ENCODE measurements at regions not wholly inside any gene's neighbourhood (a gene's known extent, or its start where the extent isn't known, plus 50 kb on each side); places are given as distances from the start of the nearest gene placed in this dataset.

DNA sequence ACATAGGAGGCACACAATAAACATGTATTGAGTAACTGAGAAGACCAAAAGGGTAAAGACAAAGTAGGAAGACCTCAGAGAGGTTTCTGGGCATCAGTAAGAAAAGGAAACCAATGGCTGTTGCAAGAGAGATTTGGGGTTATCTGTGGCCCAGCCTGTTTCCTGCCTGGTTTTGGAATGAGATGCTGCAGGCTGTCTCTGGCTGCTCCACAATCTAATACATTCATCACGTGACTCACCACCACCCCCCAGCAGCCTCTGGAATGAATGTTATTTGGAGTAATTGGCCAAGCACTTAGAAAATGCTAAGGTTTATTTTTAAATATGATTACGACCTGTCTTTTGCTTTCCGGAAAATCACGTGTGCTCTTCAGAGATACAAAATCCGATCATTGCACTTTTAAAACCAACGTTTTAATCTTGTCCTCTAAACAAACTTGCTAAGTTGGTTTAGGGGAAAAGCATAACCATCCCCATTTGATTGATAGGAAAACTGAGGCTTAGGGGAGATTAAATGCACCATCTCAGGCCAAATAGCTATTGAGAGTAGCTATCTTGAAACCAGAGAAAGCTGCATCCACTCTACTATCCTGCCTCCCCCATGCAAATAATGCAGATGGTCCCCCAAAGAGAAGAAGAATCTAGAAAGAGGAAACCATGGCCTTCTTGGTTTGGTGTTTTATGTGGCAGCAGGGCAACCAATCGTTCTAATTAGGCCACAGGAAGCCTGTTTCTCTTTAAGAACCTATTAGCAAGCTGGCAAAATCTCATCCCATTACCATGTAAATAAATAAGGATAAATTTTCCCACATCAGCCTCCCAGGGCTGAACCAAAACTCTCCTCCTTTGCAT is 151.8 kb upstream of the ADRA1B start:
- Histone ChIP-seq H3K4me3 (ENCODE audit: low read length in 2 of 2) (no peak overlapping the region), H3K27ac (ENCODE audit: low read length) (no peak overlapping the region), H3K27me3 (ENCODE audit: control insufficient read depth in 1 of 2, insufficient read depth in 2 of 2, low read length in 2 of 2) (no peaks in the 10 kb centered on the region), H3K9ac (ENCODE audit: low read length in 2 of 2) (no peak overlapping the region), H3K4me1 (ENCODE audit: control insufficient read depth, insufficient read depth, low read length) (no peaks in the 10 kb centered on the region), H3K9me3 (ENCODE audit: control insufficient read depth in 2 of 2, low read length in 2 of 2) (no peaks in the 10 kb centered on the region), H3K36me3 (ENCODE audit: control insufficient read depth in 2 of 2, insufficient read depth in 2 of 2, low read length in 2 of 2) (no peaks in the 10 kb centered on the region)

DNA sequence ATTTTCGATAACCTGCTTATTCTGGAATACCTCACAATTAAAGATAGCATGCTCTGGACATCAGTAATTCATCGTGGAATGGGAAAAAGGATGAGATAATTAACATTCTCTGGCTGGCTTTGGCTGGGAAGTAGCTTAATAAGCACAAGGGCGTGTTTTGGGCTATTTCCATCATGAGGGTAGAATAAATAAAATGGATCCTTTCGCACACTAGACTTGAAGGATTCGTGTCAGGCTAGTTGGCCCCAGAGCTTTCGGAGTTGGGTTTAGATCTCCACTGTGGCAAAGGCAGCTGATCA is 151.2 kb upstream of the ADRA1B start:
- Histone ChIP-seq H3K27ac (ENCODE audit: low read length) (no peak overlapping the region), H3K4me3 (ENCODE audit: low read length in 2 of 2) (no peak overlapping the region), H3K9ac (ENCODE audit: low read length in 2 of 2) (no peak overlapping the region), H3K4me1 (ENCODE audit: control insufficient read depth, insufficient read depth, low read length) (no peaks in the 10 kb centered on the region), H3K36me3 (ENCODE audit: control insufficient read depth in 2 of 2, insufficient read depth in 2 of 2, low read length in 2 of 2) (no peaks in the 10 kb centered on the region), H3K9me3 (ENCODE audit: control insufficient read depth in 2 of 2, low read length in 2 of 2) (no peaks in the 10 kb centered on the region), H3K27me3 (ENCODE audit: control insufficient read depth in 1 of 2, insufficient read depth in 2 of 2, low read length in 2 of 2) (no peaks in the 10 kb centered on the region)

DNA sequence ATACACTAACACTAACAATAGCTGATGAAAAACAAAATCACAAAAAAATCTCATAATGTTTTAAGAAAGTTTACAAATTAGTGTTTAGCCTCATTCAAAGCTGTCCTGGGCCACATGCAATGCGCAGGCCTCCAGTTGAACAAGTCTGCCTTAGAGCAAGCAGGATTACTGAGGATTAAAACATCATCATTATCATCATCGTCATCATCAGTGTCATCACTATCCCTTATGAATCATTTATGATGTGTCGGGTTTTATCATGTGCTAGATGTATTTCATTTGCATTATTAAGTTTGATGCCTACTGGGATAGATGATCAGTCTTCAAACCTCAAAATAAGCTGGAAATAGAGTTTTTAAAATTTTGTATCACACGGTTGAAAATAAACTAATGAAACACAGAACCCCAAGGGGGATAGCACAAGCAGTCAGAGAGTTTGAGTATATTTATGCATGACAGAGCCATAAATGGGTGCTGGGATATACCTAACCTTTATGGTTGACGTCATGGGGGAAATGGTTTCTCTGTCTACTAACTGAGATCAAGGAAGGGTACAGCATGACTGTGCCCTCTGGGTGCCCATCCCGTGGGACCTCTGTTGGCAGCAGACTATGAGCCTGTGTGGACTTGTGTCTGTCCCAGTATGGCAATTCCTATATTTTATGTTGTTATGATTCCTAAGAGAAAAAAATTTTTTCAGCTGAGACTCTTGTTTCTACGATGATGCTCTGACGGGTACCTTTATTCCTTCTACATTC is 150.3 kb upstream of the ADRA1B start:
- no peak overlapping the region for H3K9ac ChIP-seq (ENCODE audit: low read length in 2 of 2)
- H3K4me3 ChIP-seq (ENCODE audit: low read length in 2 of 2), result no peak overlapping the region

DNA sequence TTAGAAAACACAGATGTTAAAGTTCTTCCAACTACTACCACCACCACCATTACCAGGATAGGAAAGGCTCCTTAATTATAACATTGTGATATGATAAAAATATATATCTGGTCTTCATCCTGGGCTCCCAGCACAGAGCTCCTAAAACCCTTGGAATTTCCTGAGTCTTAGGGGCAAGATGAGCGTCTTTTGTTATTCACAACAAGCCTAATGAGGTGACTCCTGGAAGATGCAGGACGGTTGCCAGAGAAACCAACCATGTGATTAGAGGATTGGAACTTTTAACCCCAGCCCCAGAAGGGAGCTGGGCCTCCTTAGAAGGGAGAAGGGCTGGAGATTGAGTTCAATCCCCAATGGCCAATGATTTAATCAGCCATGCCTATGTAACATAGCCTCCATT is 148.0 kb upstream of the ADRA1B start:
- no peak overlapping the region for H3K9ac ChIP-seq (ENCODE audit: low read length in 2 of 2)
- H3K36me3 ChIP-seq (ENCODE audit: control insufficient read depth in 2 of 2, insufficient read depth in 2 of 2, low read length in 2 of 2), result no peaks in the 10 kb centered on the region
- no peaks in the 10 kb centered on the region for H3K4me1 ChIP-seq (ENCODE audit: control insufficient read depth, insufficient read depth, low read length)
- H3K27me3 ChIP-seq (ENCODE audit: control insufficient read depth in 1 of 2, insufficient read depth in 2 of 2, low read length in 2 of 2), result no peaks in the 10 kb centered on the region
- no peaks in the 10 kb centered on the region for H3K9me3 ChIP-seq (ENCODE audit: control insufficient read depth in 2 of 2, low read length in 2 of 2)
- H3K4me3 ChIP-seq (ENCODE audit: low read length in 2 of 2), result no peak overlapping the region
- H3K27ac ChIP-seq (ENCODE audit: low read length), result no peak overlapping the region

More for the DNA sequence above, 150.3 kb upstream of the ADRA1B start:
- Histone ChIP-seq H3K27me3 (ENCODE audit: control insufficient read depth in 1 of 2, insufficient read depth in 2 of 2, low read length in 2 of 2) (no peaks in the 10 kb centered on the region), H3K27ac (ENCODE audit: low read length) (no peak overlapping the region), H3K4me1 (ENCODE audit: control insufficient read depth, insufficient read depth, low read length) (no peaks in the 10 kb centered on the region), H3K9me3 (ENCODE audit: control insufficient read depth in 2 of 2, low read length in 2 of 2) (no peaks in the 10 kb centered on the region), H3K36me3 (ENCODE audit: control insufficient read depth in 2 of 2, insufficient read depth in 2 of 2, low read length in 2 of 2) (no peaks in the 10 kb centered on the region)

DNA sequence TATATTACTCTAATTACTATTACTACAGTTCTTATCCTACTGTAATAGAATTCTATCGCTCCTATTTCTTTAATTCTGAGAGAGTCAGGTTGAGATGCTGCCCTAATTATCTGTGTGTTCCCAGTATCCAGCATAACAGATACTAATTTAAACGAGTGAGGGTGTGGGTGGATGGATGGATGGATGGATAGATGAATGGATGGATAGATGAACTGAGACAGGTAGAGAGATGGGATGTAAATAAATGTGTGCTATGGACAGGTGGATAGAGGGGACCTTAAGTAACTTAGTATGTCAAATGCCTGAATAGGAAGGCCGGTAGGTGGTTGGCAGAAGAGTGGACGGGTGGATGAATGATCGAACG is 143.6 kb upstream of the ADRA1B start:
- Histone ChIP-seq H3K27ac (ENCODE audit: low read length) (no peak overlapping the region), H3K27me3 (ENCODE audit: control insufficient read depth in 1 of 2, insufficient read depth in 2 of 2, low read length in 2 of 2) (peaks cover 0 to 3% of the 10 kb centered on the region in 2 donors), H3K4me1 (ENCODE audit: control insufficient read depth, insufficient read depth, low read length) (peaks cover 5% of the 10 kb centered on the region), H3K36me3 (ENCODE audit: control insufficient read depth in 2 of 2, insufficient read depth in 2 of 2, low read length in 2 of 2) (no peaks in the 10 kb centered on the region), H3K9me3 (ENCODE audit: control insufficient read depth in 2 of 2, low read length in 2 of 2) (no peaks in the 10 kb centered on the region), H3K9ac (ENCODE audit: low read length in 2 of 2) (peak overlapping the region; percentile 9 to 51), H3K4me3 (ENCODE audit: low read length in 2 of 2) (peak overlapping the region; percentile 51 to 65)

DNA sequence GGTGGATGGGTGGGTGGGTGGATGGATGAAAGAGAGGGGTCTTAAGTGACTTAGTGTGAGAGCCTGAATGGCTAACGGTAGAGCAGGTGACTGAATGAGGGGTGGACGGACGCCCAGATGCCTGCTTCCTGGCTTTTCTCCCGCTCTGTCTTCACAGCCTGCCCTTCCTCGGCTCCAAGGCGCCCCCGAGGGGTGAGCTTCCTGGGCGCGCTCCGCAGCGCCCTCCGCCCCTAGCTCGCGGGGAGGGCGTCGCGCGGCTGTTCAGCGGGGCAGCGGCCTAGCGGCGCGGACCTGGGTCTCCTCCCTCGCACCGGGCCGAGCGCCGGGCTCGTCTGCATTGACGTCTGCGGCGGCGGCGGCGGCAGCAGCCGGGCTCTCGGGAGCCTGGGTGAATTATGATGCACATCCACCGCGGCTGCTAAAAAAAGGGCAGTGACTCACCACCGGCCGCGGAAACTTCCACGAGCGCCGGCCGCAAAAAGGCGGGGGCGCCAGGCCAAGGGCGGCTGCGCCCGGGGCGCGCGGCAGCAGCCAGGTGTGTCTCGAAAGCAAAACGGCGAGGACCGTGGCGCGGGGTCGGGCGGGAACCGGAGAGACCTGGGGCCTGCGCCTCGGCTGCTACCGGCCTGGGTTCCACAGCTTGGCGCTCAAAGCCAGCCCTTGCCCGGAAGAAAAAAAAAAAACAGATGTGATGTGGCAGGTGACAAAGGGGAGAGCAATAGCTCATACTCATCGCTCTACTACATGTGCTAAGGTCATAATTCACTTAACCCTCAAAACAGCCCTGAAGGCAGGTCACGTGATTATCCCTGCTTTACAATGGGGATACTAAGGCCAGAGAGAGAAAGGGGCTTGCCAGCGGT is 143.0 kb upstream of the ADRA1B start:
- peak overlapping the region; percentile 65 for H3K4me3 ChIP-seq (ENCODE audit: low read length in 2 of 2)
- peaks cover 0 to 3% of the 10 kb centered on the region in 2 donors for H3K27me3 ChIP-seq (ENCODE audit: control insufficient read depth in 1 of 2, insufficient read depth in 2 of 2, low read length in 2 of 2)
- peak overlapping the region; percentile 9 to 51 for H3K9ac ChIP-seq (ENCODE audit: low read length in 2 of 2)
- no peak overlapping the region for H3K27ac ChIP-seq (ENCODE audit: low read length)
- no peaks in the 10 kb centered on the region for H3K36me3 ChIP-seq (ENCODE audit: control insufficient read depth in 2 of 2, insufficient read depth in 2 of 2, low read length in 2 of 2)
- peaks cover 5% of the 10 kb centered on the region for H3K4me1 ChIP-seq (ENCODE audit: control insufficient read depth, insufficient read depth, low read length)
- H3K9me3 ChIP-seq (ENCODE audit: control insufficient read depth in 2 of 2, low read length in 2 of 2), result no peaks in the 10 kb centered on the region

DNA sequence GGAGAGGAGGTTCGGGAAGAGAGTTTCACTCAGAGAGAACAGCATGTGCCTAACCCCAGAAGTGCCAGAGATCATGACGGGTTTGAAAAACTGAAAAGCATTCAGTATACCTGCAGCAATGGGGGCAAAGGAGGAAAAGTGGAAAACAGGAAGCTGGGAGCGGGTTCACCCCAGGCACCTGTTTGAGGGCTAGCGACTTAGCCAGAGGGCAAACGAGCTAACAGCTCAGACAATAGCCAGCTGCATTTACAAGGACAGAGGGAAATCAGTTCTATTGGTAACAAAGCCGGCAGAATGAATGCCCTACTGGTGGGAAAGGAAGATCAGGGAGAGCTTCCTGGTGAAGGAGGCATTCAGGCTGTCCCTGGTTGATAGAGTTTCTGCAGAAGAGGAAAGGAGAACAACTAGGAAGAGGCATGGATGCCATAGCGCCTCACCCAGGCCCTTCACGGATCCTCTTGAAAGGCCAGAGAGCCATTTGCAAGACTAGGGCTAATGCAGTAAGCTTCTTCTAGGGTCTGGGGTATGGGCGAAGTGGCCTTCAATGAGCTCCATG is 141.7 kb upstream of the ADRA1B start:
- Histone ChIP-seq H3K27me3 (ENCODE audit: control insufficient read depth in 1 of 2, insufficient read depth in 2 of 2, low read length in 2 of 2) (peaks cover 0 to 3% of the 10 kb centered on the region in 2 donors), H3K27ac (ENCODE audit: low read length) (no peak overlapping the region), H3K4me3 (ENCODE audit: low read length in 2 of 2) (no peak overlapping the region), H3K4me1 (ENCODE audit: control insufficient read depth, insufficient read depth, low read length) (peaks cover 5% of the 10 kb centered on the region), H3K36me3 (ENCODE audit: control insufficient read depth in 2 of 2, insufficient read depth in 2 of 2, low read length in 2 of 2) (no peaks in the 10 kb centered on the region), H3K9me3 (ENCODE audit: control insufficient read depth in 2 of 2, low read length in 2 of 2) (no peaks in the 10 kb centered on the region), H3K9ac (ENCODE audit: low read length in 2 of 2) (no peak overlapping the region)

DNA sequence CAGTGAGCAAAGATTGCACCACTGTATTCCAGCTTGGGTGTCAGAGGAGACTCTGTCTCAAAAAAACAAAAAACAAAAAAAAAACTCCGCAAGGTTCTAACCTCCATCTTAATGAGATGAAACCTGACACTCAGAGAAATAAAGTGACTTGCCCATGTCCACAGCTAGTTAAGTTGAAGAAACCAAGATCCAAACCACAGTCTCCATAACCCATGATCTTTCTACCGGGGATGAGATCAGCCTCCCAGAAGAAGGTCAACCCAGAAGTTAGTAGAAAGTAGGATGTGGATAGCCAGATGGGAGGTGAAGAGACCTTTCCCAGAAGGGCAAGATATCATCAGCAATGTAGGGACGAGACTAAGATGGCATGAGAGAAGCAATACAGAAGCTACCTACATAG is 140.4 kb upstream of the ADRA1B start:
- Histone ChIP-seq H3K36me3 (ENCODE audit: control insufficient read depth in 2 of 2, insufficient read depth in 2 of 2, low read length in 2 of 2) (no peaks in the 10 kb centered on the region), H3K27me3 (ENCODE audit: control insufficient read depth in 1 of 2, insufficient read depth in 2 of 2, low read length in 2 of 2) (peaks cover 2 to 3% of the 10 kb centered on the region in 2 donors), H3K4me3 (ENCODE audit: low read length in 2 of 2) (no peak overlapping the region), H3K9ac (ENCODE audit: low read length in 2 of 2) (no peak overlapping the region), H3K4me1 (ENCODE audit: control insufficient read depth, insufficient read depth, low read length) (peaks cover 5% of the 10 kb centered on the region), H3K9me3 (ENCODE audit: control insufficient read depth in 2 of 2, low read length in 2 of 2) (no peaks in the 10 kb centered on the region), H3K27ac (ENCODE audit: low read length) (no peak overlapping the region)

DNA sequence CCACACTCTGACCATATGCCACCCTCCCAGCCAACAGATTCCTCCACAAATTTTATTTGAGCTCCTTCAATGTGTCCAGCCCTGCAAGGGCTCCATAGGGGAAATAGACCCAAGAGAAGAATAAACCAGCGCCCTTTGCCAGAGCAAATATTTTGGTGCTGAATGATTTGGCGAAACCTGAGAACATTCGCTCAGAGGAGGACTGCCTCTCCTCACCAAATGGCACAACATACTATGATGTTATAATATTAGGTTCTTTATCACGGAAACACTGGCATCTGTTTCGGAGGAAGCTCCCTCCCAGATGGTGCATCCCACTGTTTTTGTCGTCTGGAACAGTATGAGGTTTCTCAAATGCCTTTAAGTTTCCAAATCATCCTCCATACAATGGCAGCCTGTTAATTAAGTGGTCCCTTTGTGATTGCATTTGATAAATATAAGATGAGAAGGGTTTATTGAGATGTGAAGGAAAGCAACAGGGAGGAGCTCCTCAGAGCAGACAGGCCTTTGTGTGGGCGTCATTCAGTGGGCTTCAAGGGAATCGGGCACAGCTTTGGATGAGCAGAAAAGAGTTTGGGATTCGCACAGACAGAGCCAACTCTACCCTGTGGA is 139.1 kb upstream of the ADRA1B start:
- Histone ChIP-seq H3K4me1 (ENCODE audit: control insufficient read depth, insufficient read depth, low read length) (peaks cover 5% of the 10 kb centered on the region), H3K36me3 (ENCODE audit: control insufficient read depth in 2 of 2, insufficient read depth in 2 of 2, low read length in 2 of 2) (no peaks in the 10 kb centered on the region), H3K4me3 (ENCODE audit: low read length in 2 of 2) (no peak overlapping the region), H3K27ac (ENCODE audit: low read length) (no peak overlapping the region), H3K9me3 (ENCODE audit: control insufficient read depth in 2 of 2, low read length in 2 of 2) (no peaks in the 10 kb centered on the region), H3K27me3 (ENCODE audit: control insufficient read depth in 1 of 2, insufficient read depth in 2 of 2, low read length in 2 of 2) (peaks cover 3 to 4% of the 10 kb centered on the region in 2 donors), H3K9ac (ENCODE audit: low read length in 2 of 2) (no peak overlapping the region)

DNA sequence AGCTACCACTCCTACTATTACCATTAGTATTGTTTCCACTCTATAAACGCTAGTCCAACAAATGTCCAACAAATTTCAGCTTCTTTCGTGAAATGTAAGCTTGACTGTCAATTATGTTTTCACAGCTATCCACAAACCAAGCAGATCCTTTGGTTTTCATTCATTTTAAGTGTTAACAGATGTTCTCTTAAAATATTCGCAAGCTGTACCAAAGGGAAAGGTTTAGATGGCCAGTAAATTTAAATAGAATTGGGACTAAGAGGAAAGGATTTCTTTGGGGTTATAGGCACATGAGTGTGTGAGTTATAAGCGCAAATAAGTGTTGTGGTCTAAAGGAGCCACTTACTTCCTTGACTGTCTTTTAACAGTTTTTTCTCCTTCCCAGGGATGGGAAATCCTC is 136.8 kb upstream of the ADRA1B start:
- Histone ChIP-seq H3K9ac (ENCODE audit: low read length in 2 of 2) (no peak overlapping the region), H3K36me3 (ENCODE audit: control insufficient read depth in 2 of 2, insufficient read depth in 2 of 2, low read length in 2 of 2) (no peaks in the 10 kb centered on the region), H3K27ac (ENCODE audit: low read length) (no peak overlapping the region), H3K27me3 (ENCODE audit: control insufficient read depth in 1 of 2, insufficient read depth in 2 of 2, low read length in 2 of 2) (peaks cover 0 to 4% of the 10 kb centered on the region in 2 donors), H3K4me1 (ENCODE audit: control insufficient read depth, insufficient read depth, low read length) (no peaks in the 10 kb centered on the region), H3K4me3 (ENCODE audit: low read length in 2 of 2) (no peak overlapping the region), H3K9me3 (ENCODE audit: control insufficient read depth in 2 of 2, low read length in 2 of 2) (no peaks in the 10 kb centered on the region)

All from stomach smooth muscle (tissue), 2 donors.